ENCODE measurements at regions not wholly inside any gene's neighbourhood (a gene's known extent, or its start where the extent isn't known, plus 50 kb on each side); places are given as distances from the start of the nearest gene placed in this dataset.

DNA sequence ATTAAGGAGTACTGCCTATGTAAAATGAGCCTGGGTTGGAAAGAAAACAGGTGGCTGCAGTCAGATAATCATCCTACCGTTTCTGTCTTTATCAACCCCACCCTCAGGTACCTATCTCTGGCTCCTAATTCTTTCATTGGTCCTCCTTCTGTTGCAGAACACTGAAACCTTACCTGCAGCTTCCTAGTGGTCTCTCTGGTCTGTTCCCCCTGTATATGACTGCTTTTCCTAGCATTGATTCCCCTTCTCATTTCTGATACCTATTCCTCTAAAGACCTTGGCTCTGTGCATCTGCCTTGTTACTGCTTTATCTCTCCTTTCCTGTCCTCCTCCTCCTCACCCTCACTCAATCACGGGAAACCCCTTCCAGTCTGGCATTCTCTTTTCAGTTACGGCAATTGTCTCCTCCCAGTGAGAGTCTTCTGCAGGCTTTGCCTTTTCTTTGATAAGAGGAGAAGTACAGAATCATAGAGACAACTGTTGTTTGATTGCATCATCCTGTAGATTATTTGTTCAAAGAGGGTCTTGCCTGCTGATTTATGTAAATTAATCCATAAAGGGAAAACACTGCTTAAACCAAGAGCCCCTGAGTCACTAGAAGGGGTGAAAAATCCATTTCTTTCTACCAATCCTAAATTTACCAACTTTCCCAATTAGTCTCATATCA lies 301.2 kb downstream of the AASDHPPT start:
- in situ Hi-C loops (cut with HindIII; ENCODE audit: low pct_unique_long_range_greater_than_20kb, low sequenced_read_pairs): no loop called here
- DNase-seq (ENCODE audit: low read depth, low spot score): no peak

DNA sequence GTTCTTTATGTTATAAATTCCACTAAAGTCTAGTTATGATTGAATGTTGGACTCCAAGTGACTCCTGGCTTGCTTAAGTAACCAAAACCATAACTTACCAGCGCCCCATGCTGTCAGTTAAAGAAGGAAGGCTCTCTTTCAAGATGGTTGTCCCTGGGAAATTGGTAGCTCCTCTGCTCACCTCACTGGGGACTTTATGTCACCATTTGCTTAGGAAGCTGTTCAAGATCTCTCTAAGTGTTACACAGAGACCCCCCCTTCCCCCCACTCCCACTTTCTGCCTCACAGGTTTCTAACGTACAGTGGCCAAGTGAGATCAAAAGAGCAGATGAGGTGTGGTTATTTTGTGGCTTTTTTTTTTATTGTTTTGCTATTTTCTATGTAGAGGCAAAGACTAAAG lies 301.8 kb downstream of the AASDHPPT start:
- peak; percentile 5 for DNase-seq (ENCODE audit: low read depth, low spot score)
- in situ Hi-C loops (cut with HindIII; ENCODE audit: low pct_unique_long_range_greater_than_20kb, low sequenced_read_pairs): no loop called here

DNA sequence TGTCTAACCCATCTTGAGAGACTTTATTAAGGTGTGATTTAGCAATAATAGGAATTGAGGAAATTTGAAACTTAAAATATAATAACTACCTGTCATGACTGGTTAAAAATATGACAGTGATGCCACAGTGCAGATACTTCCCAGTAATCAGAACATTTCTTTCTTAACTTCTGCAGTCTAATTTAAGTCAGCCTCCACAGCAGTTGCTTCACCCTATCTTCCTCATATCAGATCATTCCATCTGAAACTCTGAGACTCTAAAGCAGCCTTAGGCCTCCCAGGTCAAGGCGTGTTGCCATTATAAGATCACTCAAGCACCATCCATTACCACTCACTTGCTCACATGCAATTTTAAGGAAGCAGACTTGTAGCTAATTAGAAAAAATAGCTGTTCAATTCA lies 302.2 kb downstream of the AASDHPPT start:
- in situ Hi-C loops (cut with HindIII; ENCODE audit: low pct_unique_long_range_greater_than_20kb, low sequenced_read_pairs): no loop called here
- no peak for DNase-seq (ENCODE audit: low read depth, low spot score)

DNA sequence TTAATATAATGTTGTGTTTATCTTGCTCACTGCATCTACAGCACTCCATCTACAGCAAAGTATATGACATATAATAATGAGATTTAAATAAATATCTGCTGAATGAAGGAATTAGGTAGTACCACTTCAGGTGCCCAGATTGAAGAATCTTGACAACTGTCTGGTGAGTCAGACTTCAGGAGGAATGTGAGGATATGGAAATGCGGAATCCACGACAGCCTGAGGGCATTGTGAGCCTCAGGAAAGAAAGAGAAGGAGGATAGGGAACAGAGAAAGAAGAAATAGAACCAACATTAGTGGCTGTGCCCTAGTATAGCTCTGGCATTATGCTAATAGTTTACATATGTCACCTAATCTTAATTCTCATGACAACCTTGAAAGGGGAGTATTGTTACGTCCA lies 304.4 kb downstream of the AASDHPPT start:
- in situ Hi-C loops (cut with HindIII; ENCODE audit: low pct_unique_long_range_greater_than_20kb, low sequenced_read_pairs): no loop called here
- no peak for DNase-seq (ENCODE audit: low read depth, low spot score)

DNA sequence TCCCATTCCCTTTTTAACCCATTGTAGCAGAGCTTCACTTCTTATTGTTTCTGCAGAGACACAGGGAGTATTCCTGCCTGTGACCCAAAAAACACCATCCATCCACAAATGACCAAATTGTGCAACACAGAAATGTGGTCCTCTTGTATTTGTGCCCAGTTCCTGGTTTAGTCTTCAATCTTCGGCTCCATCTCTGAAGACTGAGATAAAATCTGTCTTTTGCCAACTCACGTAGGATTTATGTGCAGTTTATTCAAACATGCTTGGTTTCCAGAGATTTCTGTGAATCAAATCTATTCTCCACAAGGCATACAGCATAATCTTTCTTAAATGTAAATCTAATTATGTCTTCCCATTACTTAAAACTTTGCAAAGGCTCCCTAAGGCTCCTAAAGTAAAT lies 307.0 kb downstream of the AASDHPPT start:
- no peak for DNase-seq (ENCODE audit: low read depth, low spot score)
- in situ Hi-C loops (cut with HindIII; ENCODE audit: low pct_unique_long_range_greater_than_20kb, low sequenced_read_pairs): no loop called here

DNA sequence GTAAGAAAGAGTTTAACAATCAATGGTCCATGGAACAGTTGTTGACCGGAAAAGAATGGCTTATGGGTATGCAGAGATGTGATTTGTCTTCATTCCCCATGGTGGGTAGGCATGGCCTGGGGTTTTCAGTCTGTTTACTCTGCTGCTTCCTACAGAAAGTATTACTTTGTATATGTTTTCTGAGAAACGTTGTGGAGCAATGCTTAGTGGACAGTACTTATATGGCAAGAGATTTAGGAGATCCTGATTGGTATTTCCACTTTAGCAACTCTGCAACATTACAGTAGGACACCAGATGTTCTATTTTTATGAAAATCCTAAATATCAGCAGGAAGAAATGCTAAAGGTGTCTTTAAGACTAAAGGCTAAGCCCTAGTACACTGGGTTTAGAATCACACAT lies 309.1 kb downstream of the AASDHPPT start:
- DNase-seq (ENCODE audit: low read depth, low spot score): no peak
- in situ Hi-C loops (cut with HindIII; ENCODE audit: low pct_unique_long_range_greater_than_20kb, low sequenced_read_pairs): no loop called here

DNA sequence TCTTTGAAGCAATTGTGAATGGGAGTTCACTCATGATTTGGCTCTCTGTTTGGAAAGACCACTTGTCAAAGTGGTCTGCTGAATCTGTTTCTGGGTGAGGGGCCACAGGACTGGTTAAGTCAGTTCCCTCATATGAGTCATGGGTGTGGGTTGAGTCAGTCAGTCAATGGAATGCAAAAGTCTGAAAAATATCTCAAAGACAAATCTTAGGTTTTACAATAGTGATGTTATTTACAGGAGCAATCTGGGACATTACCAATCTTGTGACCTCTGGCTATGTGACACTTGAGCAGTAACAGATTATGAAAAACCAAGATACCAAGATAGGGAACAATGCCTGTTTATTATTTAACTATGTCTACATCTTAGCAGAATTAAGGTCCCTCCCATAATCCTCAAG lies 311.6 kb downstream of the AASDHPPT start:
- in situ Hi-C loops (cut with HindIII; ENCODE audit: low pct_unique_long_range_greater_than_20kb, low sequenced_read_pairs): no loop called here
- no peak for DNase-seq (ENCODE audit: low read depth, low spot score)

DNA sequence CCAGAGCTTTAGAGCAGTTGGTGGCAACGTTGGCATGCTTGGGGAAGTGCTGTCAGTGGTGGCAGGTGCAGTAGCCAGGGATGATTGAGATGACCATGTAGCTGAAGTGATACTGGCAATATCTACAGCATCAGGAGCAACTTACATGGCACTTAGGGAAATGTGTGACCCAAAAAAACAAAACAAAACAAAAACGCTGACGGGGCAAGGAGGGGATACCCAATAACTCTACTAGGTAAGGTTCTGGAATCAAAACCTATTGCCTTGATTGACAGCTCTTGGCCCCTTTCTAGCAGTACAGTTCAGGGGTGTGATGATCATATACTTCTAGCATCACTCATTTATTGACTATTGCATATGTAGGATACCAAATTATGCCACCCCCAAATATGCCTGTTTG lies 312.6 kb downstream of the AASDHPPT start:
- in situ Hi-C loops (cut with HindIII; ENCODE audit: low pct_unique_long_range_greater_than_20kb, low sequenced_read_pairs): no loop called here
- DNase-seq (ENCODE audit: low read depth, low spot score): no peak

DNA sequence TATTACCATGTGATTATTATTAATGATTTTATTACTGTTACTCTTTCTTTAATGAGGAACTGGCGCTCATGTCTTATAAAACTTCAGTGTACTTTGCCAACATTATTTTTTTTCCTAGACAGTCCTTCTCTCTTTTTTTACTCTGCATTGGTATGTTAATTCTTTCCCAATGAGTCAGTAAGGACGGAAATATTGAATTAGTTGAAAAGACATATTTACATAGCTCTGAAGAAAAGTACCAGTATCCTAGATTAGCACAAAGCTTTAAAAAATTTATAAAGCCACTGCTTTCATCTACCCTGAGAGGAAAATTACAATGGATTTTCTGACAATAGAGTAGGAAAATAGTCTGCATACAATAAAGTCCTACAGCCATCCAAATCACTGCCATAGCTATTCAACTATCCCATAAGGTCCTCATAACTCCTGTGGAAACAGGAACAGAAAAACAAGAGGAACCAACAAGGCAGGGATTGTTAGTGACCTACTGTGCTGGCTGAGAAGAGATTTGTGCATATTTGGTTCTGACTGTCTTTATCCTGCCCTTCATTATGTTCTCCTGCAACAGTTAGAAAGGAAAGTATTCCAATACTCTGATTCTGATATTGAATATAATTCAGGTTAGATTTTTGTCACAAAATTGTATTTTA lies 314.4 kb downstream of the AASDHPPT start:
- DNase-seq (ENCODE audit: low read depth, low spot score): no peak
- in situ Hi-C loops (cut with HindIII; ENCODE audit: low pct_unique_long_range_greater_than_20kb, low sequenced_read_pairs): no loop called here

DNA sequence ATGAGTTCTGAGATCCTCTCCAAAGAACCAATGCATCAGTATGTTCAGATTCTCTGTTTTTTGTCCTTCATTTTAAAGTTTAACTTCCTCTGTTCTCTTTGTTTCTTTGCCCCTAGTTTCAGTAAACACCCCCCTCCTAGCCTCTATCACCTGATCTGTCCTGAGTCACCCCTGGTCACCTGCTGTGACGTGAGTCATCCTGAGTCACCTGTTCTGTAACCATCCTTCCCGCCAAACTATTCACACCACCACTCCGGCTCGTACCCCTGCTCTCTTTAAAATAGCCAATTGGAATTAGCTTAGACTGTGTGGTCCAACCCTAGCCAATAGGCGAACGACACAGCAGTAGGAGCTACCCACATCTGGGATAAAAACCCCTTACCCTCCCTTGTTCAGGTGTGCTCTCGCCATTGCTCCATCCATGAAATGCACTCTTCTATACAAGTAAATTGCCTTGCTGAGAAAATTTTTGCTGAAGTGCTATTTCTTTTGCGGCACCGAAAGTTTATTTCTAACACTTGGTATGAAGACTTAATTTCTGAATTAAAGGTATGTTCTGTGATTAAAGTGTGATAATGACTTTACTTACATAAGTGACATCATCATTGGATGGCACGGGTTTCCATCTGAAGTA lies 318.4 kb downstream of the AASDHPPT start:
- in situ Hi-C loops (cut with HindIII; ENCODE audit: low pct_unique_long_range_greater_than_20kb, low sequenced_read_pairs): no loop called here
- DNase-seq (ENCODE audit: low read depth, low spot score): no peak

DNA sequence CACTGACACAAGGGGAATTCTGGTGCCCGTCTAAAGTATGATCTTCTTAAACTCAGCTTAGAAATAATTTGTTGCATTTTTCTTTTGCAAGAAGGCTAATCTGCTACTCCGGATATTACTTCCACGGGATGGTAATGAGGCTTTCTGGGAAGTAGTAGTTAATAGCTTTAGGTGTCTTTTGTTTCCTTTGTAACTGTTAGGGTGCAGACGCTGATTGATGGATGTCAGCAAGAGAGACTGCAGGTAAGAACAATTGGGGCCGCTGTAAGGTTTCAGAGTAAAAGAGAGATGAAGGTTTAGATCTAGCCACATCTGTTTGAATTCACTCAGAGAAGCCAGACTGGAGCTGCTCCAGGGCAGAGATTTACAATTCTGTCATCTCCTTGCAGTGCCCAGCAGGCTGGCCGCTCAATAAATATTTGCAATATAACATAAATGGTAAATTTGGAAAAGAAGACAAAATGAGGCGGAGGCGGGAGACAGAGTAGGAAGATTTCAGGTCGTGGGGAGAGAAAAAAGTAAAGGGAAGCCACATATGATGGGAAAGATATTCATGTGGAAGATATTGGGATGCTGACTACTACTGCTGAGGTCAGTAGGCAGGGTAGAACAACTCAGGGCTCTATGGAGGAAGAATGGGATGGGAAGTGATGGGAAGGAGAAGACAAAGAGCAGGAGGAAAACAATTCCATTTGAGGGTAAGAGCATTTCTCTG lies 320.5 kb downstream of the AASDHPPT start:
- in situ Hi-C loops (cut with HindIII; ENCODE audit: low pct_unique_long_range_greater_than_20kb, low sequenced_read_pairs): no loop called here
- no peak for DNase-seq (ENCODE audit: low read depth, low spot score)

DNA sequence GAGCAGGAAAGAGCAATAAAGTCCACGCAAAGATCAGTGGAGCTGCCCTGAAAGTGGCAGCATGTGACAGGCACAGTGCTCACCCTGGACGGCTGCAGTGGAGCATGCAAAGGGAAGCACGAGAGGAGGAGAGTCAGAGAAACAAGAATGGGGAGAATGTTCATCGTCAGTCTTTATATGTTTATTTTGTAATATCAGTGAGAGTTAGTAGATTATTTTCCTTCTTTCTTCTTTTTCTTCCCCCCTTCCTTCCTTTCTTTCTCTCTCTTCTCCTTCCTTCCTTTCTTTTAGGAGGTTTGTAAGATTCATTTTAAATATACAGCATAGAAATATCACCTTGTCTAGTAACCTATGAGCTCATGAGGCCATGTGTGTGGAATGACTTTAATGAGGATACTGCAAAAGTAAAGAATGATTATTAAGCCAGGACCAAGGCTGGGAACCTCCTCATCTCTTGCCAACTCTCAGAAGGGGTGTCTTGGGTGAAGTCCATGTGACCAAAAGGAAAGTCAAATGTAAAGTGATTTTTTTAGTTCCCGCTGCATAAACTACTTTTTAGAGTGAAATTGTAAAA lies 321.1 kb downstream of the AASDHPPT start:
- no peak for DNase-seq (ENCODE audit: low read depth, low spot score)
- in situ Hi-C loops (cut with HindIII; ENCODE audit: low pct_unique_long_range_greater_than_20kb, low sequenced_read_pairs): no loop called here

DNA sequence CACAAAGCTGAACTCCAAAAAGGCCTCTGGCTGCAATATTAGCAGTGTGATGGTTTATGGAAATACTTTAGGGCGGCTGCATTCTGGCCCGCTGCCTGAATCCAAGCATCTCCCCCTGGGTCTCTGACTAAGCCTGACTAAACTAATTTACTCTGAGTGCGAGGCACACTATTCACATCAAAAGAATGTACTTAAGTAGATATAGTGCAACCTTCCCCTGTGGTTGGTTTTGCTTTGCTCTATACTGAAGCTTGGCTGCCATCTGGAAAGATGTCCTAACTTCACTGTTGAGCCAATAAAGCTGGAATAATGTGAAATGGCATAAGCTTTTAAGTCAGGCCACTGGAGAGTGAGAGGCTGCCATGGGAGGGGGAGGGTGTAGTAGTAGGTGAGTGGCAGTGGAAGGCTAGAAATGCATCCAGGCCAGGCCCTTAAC lies 321.6 kb downstream of the AASDHPPT start:
- DNase-seq (ENCODE audit: low read depth, low spot score): no peak
- in situ Hi-C loops (cut with HindIII; ENCODE audit: low pct_unique_long_range_greater_than_20kb, low sequenced_read_pairs): no loop called here

DNA sequence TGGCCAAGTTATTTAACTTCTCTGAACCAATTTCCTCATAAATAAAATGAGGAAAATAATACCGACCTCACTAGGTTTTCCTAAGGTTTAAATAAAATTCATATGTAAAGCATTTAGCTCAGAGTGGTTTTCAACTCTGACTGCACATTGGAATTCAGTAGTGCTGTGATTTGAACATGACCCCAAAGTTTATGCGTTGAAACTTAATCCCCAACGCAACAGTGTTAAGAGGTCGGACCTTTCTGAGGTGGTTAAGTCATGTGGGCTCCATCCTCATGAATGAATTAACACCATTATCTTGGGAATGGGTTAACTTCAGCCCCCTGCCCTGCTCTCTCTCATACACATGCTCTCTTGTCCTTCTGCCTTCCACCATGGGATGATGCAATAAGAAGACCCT lies 322.2 kb downstream of the AASDHPPT start:
- in situ Hi-C loops (cut with HindIII; ENCODE audit: low pct_unique_long_range_greater_than_20kb, low sequenced_read_pairs): no loop called here
- no peak for DNase-seq (ENCODE audit: low read depth, low spot score)

DNA sequence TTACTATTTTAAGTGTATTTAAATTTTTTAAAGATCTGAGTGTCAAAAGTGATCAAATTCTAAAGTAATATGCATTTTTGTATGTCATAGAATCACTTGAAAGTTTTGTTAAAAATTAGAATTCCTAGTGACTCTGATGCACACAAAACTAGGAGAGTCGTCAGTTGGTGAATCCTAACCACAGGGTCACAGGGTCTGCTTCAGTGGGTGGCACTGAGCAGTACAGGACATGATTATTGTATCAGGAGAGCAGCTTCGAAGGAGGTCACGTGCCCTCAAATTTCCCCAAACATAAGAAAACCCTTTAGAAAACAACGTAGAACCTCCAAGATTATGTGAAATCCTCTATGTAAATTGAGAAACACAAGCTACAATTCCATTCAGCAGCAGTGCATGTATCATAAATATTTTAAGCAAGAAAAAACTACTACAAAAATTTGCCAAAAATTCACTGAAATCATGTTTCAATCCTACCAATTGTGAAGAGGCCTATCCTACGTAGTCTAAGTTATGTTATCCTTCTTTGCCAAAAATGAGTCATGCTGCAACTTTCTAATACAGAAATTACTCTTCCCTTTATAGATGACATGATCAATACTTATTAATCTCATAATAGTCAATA lies 323.6 kb downstream of the AASDHPPT start:
- in situ Hi-C loops (cut with HindIII; ENCODE audit: low pct_unique_long_range_greater_than_20kb, low sequenced_read_pairs): no loop called here
- no peak for DNase-seq (ENCODE audit: low read depth, low spot score)

DNA sequence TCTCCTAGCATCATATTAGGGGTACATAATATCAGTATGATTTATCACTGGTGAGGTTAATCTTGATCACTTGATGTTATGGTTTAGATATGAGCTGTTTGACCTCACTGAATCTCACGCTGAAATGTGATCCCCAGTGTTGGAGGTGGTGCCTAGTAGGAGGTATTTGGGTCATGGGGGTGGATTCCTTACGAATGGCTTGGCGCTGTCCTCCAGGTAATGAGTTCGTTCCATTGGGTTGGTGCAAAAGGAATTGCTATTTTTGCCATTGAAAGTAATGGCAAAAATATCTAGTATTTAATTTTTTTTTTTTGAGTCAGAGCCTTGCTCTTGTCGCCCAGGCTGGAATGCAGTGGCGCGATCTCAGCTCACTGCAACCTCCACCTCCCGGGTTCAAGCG lies 326.3 kb downstream of the AASDHPPT start:
- in situ Hi-C loops (cut with HindIII; ENCODE audit: low pct_unique_long_range_greater_than_20kb, low sequenced_read_pairs): no loop called here
- DNase-seq (ENCODE audit: low read depth, low spot score): no peak

DNA sequence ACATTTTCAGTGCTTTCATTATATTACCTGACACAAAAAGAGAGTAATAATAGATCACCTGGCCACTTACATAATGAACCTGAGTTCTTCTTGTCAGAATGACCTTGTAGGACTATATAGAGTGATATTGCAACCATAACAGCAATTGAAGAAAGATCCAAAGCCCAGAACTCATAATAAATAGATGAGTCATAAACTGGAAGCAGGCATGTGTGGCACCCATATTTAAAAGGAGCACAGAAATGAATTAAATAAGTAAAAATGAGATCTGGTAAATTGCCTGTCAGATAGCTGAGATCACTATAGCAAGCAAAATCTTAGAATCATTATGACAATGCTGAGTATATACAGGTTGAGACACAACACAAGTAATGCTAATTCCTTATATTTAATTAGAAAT lies 331.8 kb downstream of the AASDHPPT start:
- no peak for DNase-seq (ENCODE audit: low read depth, low spot score)
- in situ Hi-C loops (cut with HindIII; ENCODE audit: low pct_unique_long_range_greater_than_20kb, low sequenced_read_pairs): no loop called here

DNA sequence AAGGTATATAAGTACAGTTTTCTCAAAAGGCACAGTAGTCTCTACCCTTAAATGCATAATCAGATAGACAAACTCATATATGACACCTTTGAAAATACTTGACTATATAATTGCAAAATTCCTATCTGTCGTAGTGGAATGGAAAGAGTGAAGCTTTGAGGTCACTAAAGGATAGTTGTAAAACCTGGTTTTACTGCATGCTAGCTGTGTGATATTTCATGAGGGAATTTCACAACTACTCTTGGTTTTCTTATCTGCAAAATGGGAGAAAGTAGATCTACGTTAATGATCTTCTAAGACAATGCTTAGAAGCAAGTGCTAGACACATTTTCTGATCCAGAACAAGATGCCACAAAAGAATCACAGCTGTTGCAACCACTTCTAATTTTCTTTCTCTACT lies 332.2 kb downstream of the AASDHPPT start:
- DNase-seq (ENCODE audit: low read depth, low spot score): no peak
- in situ Hi-C loops (cut with HindIII; ENCODE audit: low pct_unique_long_range_greater_than_20kb, low sequenced_read_pairs): no loop called here
